Activated CD8-positive, alpha-beta memory T cell treated with anti-CD3 and anti-CD28 coated beads, Interleukin-2, amount 50 U/mL, for 1 hour (primary cell): ENCODE measurements at regions not wholly inside any gene's neighbourhood (a gene's known extent, or its start where the extent isn't known, plus 50 kb on each side); places are given as distances from the start of the nearest gene placed in this dataset.

ENCODE experiments used
- DNase-seq: peaks from one replicate; pipeline ENCODE4 v3.0.0-alpha.2; 2020; ENCODE audit errors: extremely low read depth

GRCh38 chr6:28707387-28708282, 182.0 kb downstream of the GPX5 start:
- no peak for DNase-seq

GRCh38 chr6:28709478-28710349, 184.0 kb downstream of the GPX5 start:
- DNase-seq, result no peak

DNA sequence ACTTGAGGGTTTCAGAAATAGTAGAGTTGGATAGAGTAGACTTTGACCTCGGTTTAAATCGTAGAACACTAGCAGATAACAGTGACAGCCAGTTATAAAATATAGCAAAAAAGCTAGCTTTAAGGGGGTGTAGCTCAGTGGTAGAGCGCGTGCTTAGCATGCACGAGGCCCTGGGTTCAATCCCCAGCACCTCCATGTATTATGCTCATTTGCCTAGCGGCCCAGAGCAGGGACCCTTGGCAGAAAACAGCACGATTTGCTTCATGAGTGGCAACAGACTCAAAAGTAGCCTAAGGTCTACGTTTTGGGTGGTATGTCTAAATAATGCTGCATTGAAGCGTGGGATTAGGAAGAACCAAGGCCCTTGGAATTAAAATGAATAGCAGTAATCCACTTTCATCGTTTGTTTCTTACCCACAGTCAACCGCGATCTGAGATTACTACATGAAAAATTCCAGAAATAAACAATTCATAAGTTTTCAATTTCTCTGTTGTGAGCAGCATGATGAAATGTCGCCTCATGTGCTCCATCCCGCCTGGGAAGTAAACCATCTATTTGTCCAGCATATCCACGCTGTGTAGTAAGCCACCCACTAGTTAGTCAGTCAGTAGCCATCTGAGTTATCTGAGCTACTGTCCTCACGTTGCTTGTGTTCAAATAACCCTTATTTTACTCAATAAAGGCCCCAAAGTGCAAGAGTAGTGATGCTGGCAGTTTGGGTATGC, 184.9 kb downstream of the GPX5 start:
- no peak for DNase-seq

GRCh38 chr6:28711325-28711724, 185.6 kb downstream of the GPX5 start:
- DNase-seq, result no peak

DNA sequence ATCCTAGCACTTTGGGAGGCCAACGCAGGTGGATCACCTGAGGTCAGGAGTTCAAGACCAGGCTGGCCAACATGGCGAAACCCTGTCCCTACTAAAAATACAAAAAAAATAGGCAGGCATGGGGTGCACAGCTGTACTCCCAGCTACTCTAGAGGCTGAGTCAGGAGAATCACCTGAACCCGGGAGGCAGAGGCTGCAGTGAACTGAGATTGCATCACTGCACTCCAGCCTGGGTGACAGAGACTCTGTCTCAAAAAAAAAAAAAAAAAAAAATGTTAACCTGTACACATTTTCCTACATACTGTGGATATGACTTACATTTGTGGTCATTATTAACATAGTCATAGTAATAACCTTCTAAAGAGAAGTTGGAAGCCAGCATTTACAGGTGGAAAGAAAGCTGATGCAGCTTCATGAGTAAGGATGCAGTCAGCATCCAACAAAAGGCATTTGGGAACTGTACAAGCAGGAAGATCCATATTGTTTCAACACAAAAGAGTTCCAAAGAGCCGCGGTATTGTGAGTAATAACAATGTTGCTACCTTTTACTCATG, 186.2 kb downstream of the GPX5 start:
- no peak for DNase-seq

GRCh38 chr6:28712982-28713381, 187.3 kb downstream of the GPX5 start:
- DNase-seq, result no peak

GRCh38 chr6:28719275-28719940, 193.7 kb downstream of the GPX5 start:
- DNase-seq, result no peak

DNA sequence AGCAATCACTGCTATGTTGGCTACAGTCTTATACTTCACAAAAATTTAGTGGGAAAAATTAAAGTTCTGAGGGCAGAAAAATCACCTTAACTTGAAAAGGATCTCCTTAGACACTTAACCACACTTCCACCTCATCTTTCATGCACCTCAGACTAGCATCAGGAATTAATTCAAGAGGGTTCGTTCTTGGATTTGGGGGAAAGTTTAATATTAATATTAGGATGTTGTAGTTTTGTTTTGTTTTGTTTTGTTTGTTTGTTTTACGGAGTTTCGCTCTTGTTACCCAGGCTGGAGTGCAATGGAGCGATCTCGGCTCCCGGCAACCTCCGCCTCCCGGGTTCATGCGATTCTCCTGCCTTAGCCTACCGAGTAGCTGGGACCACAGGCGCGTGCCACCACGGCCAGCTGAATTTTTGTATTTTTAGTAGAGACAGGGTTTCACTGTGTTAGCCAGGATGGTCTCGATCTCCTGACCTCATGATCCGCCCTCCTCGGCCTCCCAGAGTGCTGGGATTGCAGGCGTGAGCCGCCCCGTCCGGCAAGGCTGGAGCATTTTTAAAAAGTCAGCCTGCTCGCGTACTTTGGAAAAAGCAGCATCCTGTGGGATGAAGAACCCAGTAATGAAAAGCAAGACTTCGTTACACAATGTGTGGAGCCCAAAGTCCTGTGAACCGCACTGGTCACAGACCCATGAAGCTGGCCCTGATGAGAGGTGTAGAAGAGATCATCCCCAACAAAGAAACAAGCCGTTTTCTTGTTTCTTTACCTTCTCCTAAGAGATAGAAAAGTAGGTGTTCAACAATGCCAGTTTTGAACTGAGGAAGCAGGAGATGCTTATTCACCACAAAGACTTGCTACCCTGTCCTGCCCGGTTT, 194.9 kb downstream of the GPX5 start:
- DNase-seq, result no peak

GRCh38 chr6:28721372-28721771, 195.7 kb downstream of the GPX5 start:
- DNase-seq, result no peak

DNA sequence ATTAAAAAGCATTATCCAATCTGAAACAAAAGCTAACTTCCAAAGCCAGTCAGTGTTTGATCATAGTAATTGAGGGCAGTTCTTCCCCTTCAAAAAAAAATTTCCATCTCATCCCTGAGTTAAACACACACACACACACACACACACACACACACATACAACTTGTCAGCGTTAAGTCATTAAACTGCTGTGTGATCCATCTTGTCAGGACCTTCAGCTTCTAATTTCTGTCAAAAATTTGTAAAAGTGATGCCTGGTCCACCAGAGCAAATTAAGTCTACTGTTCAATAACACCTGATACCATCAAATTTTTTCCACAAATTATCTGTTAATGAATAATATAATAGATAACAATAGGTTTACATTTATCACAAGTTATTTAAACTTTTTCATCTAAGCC, 198.7 kb downstream of the GPX5 start:
- DNase-seq, result no peak

GRCh38 chr6:28725274-28725809, 198.4 kb downstream of the TRIM27 start:
- no peak for DNase-seq

- DNase-seq, result no peak
These were observed 197.9 kb downstream of the TRIM27 start for GRCh38 chr6:28725890-28726348.

- no peak for DNase-seq
These were observed 197.0 kb downstream of the TRIM27 start for GRCh38 chr6:28726569-28727309.

DNA sequence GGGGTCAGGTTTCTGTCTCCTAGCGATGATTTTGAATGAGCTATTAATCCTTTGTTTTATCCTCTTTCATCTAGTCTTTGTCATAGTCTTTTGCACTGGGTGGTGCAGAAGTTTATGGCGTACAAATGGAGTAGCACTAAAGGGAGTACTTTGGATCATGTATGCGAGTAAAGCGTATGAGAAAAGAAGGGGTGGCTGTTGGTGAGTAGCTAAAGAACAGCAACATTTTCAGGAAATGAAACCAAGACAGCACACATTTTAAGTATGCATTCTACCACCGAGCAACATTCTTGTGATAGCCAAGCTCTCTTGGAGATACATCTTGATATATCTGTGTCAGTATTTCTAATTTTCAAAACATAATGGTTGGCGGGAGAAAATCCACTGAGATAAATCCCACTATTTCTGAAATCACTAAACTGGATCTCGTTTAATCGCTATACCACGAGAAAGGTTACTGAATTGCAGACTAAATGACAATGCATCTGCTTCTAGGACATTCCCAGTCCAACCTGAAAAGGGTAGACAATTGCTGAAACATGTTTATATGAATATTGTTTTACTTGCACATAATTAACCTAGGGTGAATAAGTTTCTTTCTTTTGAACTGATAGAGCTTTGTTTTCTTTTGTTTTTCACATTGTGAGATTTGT, 196.1 kb downstream of the TRIM27 start:
- DNase-seq, result no peak

- no peak for DNase-seq
These were observed 194.0 kb downstream of the TRIM27 start for GRCh38 chr6:28729501-28730402.

GRCh38 chr6:28732052-28732451, 191.7 kb downstream of the TRIM27 start:
- DNase-seq, result no peak

- no peak for DNase-seq
These were observed 189.3 kb downstream of the TRIM27 start for GRCh38 chr6:28734443-28734959.
